ENCODE measurements at regions not wholly inside any gene's neighbourhood (a gene's known extent, or its start where the extent isn't known, plus 50 kb on each side); places are given as distances from the start of the nearest gene placed in this dataset.

DNA sequence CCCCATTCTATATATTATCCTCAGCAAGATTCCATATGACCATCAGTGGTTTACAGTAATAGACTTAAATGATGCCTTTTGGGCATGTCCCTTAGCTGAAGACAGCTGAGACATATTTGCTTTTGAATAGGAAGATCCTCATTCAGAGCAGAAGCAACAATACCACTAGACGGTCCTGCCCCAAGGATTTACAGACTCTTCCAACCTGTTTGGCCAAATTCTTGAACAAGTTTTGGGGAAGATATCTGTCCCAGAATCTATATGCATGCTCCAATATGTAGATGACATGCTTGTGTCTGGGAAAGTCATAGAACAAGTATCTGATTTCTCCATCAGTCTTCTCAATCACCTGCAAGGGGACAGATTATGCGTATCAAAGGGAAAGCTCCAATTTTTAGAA lies 137.1 kb upstream of the RMP24 start:
- no peak for DNase-seq (ENCODE audit: low read depth, low spot score)
- ChIA-PET POLR2A (no interaction called here), CTCF (no interaction called here)
- Histone ChIP-seq H3K27ac (ENCODE audit: low read depth, low read length) (no peak overlapping the region), H3K27me3 (ENCODE audit: control insufficient read depth, insufficient read depth, low read length) (no peaks in the 10 kb centered on the region), H3K4me3 (ENCODE audit: low read depth, low read length) (no peak overlapping the region), H3K9me3 (ENCODE audit: control insufficient read depth, insufficient read depth, low read length) (peaks cover 6% of the 10 kb centered on the region; the same call in 1 of the 2 replicates)
- TF ChIP-seq, protein P1, sequence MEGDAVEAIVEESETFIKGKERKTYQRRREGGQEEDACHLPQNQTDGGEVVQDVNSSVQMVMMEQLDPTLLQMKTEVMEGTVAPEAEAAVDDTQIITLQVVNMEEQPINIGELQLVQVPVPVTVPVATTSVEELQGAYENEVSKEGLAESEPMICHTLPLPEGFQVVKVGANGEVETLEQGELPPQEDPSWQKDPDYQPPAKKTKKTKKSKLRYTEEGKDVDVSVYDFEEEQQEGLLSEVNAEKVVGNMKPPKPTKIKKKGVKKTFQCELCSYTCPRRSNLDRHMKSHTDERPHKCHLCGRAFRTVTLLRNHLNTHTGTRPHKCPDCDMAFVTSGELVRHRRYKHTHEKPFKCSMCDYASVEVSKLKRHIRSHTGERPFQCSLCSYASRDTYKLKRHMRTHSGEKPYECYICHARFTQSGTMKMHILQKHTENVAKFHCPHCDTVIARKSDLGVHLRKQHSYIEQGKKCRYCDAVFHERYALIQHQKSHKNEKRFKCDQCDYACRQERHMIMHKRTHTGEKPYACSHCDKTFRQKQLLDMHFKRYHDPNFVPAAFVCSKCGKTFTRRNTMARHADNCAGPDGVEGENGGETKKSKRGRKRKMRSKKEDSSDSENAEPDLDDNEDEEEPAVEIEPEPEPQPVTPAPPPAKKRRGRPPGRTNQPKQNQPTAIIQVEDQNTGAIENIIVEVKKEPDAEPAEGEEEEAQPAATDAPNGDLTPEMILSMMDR (IDR thresholded peaks at IDR 0.05; ENCODE audit: low read depth, low read length) = no peak

DNA sequence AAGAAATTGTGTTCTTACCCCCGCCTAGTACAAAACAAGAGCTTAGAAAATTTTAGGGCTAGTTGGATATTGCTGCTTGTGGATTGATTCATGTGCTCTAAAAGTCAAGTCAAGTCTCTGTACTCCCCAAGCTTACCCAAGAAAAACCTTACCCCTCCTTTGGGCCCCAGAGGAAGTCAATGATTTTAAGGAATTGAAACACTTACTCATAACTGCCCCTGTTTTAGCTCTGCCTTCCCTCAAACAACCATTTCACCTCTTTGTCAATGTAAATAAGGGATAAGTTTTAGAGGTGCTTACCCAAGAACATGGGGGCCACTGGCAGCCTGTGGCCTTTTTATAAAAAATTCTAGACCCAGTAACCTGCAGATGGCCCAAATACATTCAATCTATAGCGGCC lies 136.6 kb upstream of the RMP24 start:
- Histone ChIP-seq H3K27me3 (ENCODE audit: control insufficient read depth, insufficient read depth, low read length) (no peaks in the 10 kb centered on the region), H3K9me3 (ENCODE audit: control insufficient read depth, insufficient read depth, low read length) (peaks cover 6% of the 10 kb centered on the region; the same call in 1 of the 2 replicates), H3K27ac (ENCODE audit: low read depth, low read length) (no peak overlapping the region), H3K4me3 (ENCODE audit: low read depth, low read length) (no peak overlapping the region)
- ChIA-PET CTCF (no interaction called here), POLR2A (no interaction called here)
- DNase-seq (ENCODE audit: low read depth, low spot score) = no peak
- TF ChIP-seq, protein P1 (IDR thresholded peaks at IDR 0.05; ENCODE audit: low read depth, low read length) = no peak

DNA sequence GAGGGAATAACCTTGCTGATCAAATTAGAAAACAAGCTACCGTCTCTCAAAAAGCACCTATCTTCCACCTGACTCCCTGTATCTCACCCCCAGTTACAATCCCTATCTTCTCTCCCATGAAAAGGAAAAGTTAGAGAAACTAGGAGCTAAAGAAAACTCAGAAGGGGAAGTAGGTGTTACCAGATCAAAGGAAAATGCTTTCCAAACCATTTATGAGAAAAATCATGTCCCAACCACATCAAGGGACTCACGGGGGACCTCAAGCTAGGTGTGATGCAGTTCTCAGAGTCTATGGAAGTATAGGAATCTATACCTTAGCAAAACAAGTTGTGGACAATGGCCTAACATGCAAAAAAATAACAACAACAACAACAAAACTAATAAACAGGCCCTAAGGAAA lies 135.5 kb upstream of the RMP24 start:
- CTCF ChIA-PET = interaction anchor here (0.8 kb wide), 1 partner anchor 114 kb away, joined by 3 read pairs; no protein-coding TSS in a partner anchor
- DNase-seq (ENCODE audit: low read depth, low spot score) = no peak
- TF ChIP-seq, protein P1 (IDR thresholded peaks at IDR 0.05; ENCODE audit: low read depth, low read length) = no peak
- Histone ChIP-seq H3K4me3 (ENCODE audit: low read depth, low read length) (no peak overlapping the region), H3K9me3 (ENCODE audit: control insufficient read depth, insufficient read depth, low read length) (peaks cover 6% of the 10 kb centered on the region; the same call in 1 of the 2 replicates), H3K27me3 (ENCODE audit: control insufficient read depth, insufficient read depth, low read length) (no peaks in the 10 kb centered on the region), H3K27ac (ENCODE audit: low read depth, low read length) (no peak overlapping the region)
- POLR2A ChIA-PET = no interaction called here

DNA sequence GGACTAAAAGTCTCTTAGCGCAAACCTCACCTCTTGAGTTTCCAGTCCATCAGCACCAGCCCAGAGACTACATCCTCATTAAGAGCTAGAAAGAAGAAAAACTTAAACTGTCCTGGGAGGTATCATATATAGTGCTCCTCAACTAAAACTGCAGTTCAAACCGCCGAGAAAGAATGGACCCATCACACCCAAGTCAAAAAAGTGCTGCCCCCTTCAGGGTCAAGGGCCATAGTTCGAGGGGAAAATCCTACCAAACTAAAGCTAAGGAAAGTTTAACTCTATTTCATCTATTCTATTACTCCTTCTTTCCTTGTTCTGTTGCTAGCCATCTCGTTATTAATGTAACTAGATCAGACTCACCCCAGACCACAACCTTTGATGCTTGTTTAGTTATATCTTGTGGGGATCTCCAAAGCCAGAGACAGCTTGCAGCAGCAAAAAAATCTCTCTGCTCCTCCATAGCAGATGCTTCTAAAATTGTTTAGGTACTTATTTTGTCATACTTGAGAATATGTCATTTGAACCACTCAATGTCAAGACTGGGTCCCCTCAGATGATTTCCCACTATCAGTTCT lies 134.5 kb upstream of the RMP24 start:
- TF ChIP-seq, protein P1 (IDR thresholded peaks at IDR 0.05; ENCODE audit: low read depth, low read length) = no peak
- no peaks in the 10 kb centered on the region for H3K9me3 ChIP-seq (ENCODE audit: control insufficient read depth, insufficient read depth, low read length)
- H3K27ac ChIP-seq (ENCODE audit: low read depth, low read length) = no peak overlapping the region
- no peak for DNase-seq (ENCODE audit: low read depth, low spot score)
- POLR2A ChIA-PET = no interaction called here
- no peak overlapping the region for H3K4me3 ChIP-seq (ENCODE audit: low read depth, low read length)
- H3K27me3 ChIP-seq (ENCODE audit: control insufficient read depth, insufficient read depth, low read length) = no peaks in the 10 kb centered on the region
- CTCF ChIA-PET = no interaction called here

DNA sequence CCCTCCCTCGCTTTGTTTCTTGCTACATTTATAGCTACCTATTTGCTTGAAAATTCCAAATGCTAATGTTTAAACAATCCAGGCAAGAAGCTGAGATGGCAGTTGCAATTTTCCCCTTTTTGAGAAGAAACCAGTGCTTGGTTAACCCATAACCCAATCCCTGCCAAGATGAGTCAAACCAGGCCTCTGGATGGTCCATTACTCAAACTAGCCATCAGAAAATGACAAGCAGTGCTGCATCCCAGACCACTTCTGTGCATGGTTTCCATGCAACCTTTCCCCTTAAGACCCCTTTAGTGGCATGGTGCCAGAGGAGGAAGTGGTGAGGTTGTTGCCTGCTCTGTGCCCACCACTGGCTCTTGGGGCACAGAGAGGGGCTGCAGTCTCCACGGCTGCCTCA lies 131.2 kb upstream of the RMP24 start:
- Histone ChIP-seq H3K27me3 (ENCODE audit: control insufficient read depth, insufficient read depth, low read length) (no peaks in the 10 kb centered on the region), H3K27ac (ENCODE audit: low read depth, low read length) (no peak overlapping the region), H3K9me3 (ENCODE audit: control insufficient read depth, insufficient read depth, low read length) (no peaks in the 10 kb centered on the region), H3K4me3 (ENCODE audit: low read depth, low read length) (no peak overlapping the region)
- TF ChIP-seq, protein P1 (IDR thresholded peaks at IDR 0.05; ENCODE audit: low read depth, low read length) = no peak
- CTCF ChIA-PET = no interaction called here
- no peak for DNase-seq (ENCODE audit: low read depth, low spot score)
- POLR2A ChIA-PET = no interaction called here
